HFFc6 (cell line): ENCODE measurements at regions not wholly inside any gene's neighbourhood (a gene's known extent, or its start where the extent isn't known, plus 50 kb on each side); places are given as distances from the start of the nearest gene placed in this dataset.

Source experiments
- DNase-seq: peaks from one replicate; pipeline ENCODE4 v3.0.0-alpha.2; 2018
- H3K27ac Mint-ChIP-seq: 2 replicates; pipeline ENCODE4 v1.8.0; 2020; ENCODE audit warnings: mild to moderate bottlenecking, mixed read lengths
- H3K27me3 Mint-ChIP-seq: 2 replicates; pipeline ENCODE4 v1.8.0; 2021; ENCODE audit warnings: mild to moderate bottlenecking, moderate library complexity, mixed read lengths; ENCODE audit not compliant: insufficient read depth
- H3K36me3 Mint-ChIP-seq: 2 replicates; pipeline ENCODE4 v1.8.0; 2021; ENCODE audit warnings: low read depth, mixed read lengths
- H3K4me1 Mint-ChIP-seq: 2 replicates; pipeline ENCODE4 v1.8.0; 2020; ENCODE audit warnings: low read depth, mixed read lengths
- H3K4me3 Mint-ChIP-seq: 2 replicates; pipeline ENCODE4 v1.8.0; 2020; ENCODE audit warnings: mild to moderate bottlenecking, moderate library complexity, mixed read lengths
- H3K9me3 Mint-ChIP-seq: 2 replicates; pipeline ENCODE4 v1.8.0; 2020; ENCODE audit warnings: mild to moderate bottlenecking, mixed read lengths
- TF ChIP-seq, protein P1 (sequence below): fragments of 200-600 bp; sonication (generic); IDR thresholded peaks from 2 replicates; pipeline ENCODE4 v1.5.0; 2021; ENCODE audit warnings: antibody characterized with exemption, mild to moderate bottlenecking

GRCh38 chr12:58051378-58051777, 110.0 kb downstream of the ATP23 start:
- Mint-ChIP-seq H3K36me3 (no peaks in the 10 kb centered on the region), H3K9me3 (peaks cover 4% of the 10 kb centered on the region; the same call in 1 of the 2 replicates), H3K27ac (no peak overlapping the region), H3K4me1 (no peaks in the 10 kb centered on the region), H3K4me3 (no peak overlapping the region), H3K27me3 (peaks cover 4% of the 10 kb centered on the region; the same call in 1 of the 2 replicates)
- TF ChIP-seq, protein P1, sequence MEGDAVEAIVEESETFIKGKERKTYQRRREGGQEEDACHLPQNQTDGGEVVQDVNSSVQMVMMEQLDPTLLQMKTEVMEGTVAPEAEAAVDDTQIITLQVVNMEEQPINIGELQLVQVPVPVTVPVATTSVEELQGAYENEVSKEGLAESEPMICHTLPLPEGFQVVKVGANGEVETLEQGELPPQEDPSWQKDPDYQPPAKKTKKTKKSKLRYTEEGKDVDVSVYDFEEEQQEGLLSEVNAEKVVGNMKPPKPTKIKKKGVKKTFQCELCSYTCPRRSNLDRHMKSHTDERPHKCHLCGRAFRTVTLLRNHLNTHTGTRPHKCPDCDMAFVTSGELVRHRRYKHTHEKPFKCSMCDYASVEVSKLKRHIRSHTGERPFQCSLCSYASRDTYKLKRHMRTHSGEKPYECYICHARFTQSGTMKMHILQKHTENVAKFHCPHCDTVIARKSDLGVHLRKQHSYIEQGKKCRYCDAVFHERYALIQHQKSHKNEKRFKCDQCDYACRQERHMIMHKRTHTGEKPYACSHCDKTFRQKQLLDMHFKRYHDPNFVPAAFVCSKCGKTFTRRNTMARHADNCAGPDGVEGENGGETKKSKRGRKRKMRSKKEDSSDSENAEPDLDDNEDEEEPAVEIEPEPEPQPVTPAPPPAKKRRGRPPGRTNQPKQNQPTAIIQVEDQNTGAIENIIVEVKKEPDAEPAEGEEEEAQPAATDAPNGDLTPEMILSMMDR: no peak
- DNase-seq: no peak

GRCh38 chr12:58064666-58065065, 123.3 kb downstream of the ATP23 start:
- no peak overlapping the region for H3K27ac Mint-ChIP-seq
- H3K4me1 Mint-ChIP-seq: peaks cover 37% of the 10 kb centered on the region
- H3K27me3 Mint-ChIP-seq: peaks cover 6% of the 10 kb centered on the region
- TF ChIP-seq, protein P1: no peak
- H3K4me3 Mint-ChIP-seq: no peak overlapping the region
- H3K9me3 Mint-ChIP-seq: no peaks in the 10 kb centered on the region
- no peaks in the 10 kb centered on the region for H3K36me3 Mint-ChIP-seq
- no peak for DNase-seq

- H3K4me3 Mint-ChIP-seq: no peak overlapping the region
- TF ChIP-seq, protein P1: no peak
- no peak for DNase-seq
- no peaks in the 10 kb centered on the region for H3K9me3 Mint-ChIP-seq
- no peak overlapping the region for H3K27ac Mint-ChIP-seq
- peaks cover 4% of the 10 kb centered on the region; the same call in 1 of the 2 replicates for H3K27me3 Mint-ChIP-seq
- H3K4me1 Mint-ChIP-seq: peaks cover 45% of the 10 kb centered on the region
- no peaks in the 10 kb centered on the region for H3K36me3 Mint-ChIP-seq
Measured at GRCh38 chr12:58066296-58066695, 124.9 kb downstream of the ATP23 start.

DNA sequence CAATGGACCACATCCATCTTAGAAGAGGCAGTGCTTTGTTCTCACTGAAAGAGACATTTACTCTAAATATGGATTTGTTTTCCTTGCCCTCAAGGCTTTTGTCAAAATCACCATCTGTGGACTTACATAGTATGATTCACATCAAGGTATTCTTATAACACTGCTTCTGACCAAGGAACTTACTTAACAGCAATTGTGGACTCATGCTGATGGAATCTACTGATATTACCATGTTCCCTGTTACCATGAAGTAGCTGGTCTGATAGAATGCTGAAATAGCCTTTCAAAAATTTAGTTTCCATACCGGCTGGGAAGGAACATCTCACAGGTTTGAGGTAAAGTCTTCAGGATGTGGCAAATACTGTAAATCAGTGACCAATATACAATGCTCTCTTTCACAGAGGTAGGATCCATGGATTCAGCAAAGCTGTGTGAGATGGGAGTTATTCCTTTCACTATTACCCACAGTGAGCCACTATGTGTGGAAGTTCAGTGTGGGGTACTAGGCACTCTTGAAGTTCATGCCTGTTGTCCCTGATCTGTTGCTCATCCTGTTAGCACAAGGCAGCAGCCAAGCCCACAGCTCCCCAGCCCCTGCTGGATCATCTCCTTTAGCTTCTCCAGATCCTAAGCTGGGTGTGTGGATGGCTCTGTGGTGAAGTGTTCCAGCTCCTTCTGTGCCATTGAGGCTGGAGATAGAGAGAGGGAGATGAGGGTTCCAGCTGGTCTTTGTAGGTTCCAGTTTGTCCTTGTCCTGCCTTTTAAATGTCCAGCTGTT, 126.4 kb downstream of the ATP23 start:
- Mint-ChIP-seq H3K27me3 (no peaks in the 10 kb centered on the region), H3K4me3 (peak overlapping the region; percentile 42), H3K36me3 (no peaks in the 10 kb centered on the region), H3K4me1 (peaks cover 45% of the 10 kb centered on the region), H3K9me3 (no peaks in the 10 kb centered on the region), H3K27ac (peak overlapping the region; percentile 74)
- TF ChIP-seq, protein P1: no peak
- peak; percentile 96 for DNase-seq

DNA sequence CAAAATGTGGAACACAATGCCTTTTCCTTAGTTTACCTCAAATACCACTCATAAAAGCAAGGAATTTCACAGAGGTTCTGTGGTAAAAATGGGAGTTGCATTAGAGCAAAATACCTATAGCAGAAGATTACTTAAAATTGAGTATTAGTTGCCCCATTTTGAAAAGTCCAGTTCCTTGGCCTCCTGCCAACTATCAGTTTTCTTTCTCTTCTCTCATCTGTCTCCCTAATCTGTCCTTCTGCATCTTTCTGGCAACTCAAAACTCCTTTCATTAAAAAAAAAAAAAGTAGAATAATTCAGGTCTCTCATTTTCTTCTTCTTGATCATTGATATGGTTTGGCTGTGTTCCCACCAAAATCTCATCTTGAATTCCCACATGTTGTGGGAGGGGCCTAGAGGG, 127.3 kb downstream of the ATP23 start:
- DNase-seq: no peak
- H3K27me3 Mint-ChIP-seq: no peaks in the 10 kb centered on the region; the same call in 1 of the 2 replicates
- no peaks in the 10 kb centered on the region for H3K36me3 Mint-ChIP-seq
- TF ChIP-seq, protein P1: no peak
- H3K9me3 Mint-ChIP-seq: no peaks in the 10 kb centered on the region
- peak overlapping the region; percentile 4; the same call in 1 of the 2 replicates for H3K4me3 Mint-ChIP-seq
- H3K27ac Mint-ChIP-seq: peak overlapping the region; percentile 74; the same call in 1 of the 2 replicates
- H3K4me1 Mint-ChIP-seq: peaks cover 45% of the 10 kb centered on the region
